NCI-H2227 treated with DMSO at 0.1 percent for 48 hours (cell line): ENCODE measurements at regions not wholly inside any gene's neighbourhood (a gene's known extent, or its start where the extent isn't known, plus 50 kb on each side); places are given as distances from the start of the nearest gene placed in this dataset.

Source experiments
- DNase-seq: peaks from one replicate; lab custom pipeline; 2025; lab: John Stamatoyannopoulos, UW

DNA sequence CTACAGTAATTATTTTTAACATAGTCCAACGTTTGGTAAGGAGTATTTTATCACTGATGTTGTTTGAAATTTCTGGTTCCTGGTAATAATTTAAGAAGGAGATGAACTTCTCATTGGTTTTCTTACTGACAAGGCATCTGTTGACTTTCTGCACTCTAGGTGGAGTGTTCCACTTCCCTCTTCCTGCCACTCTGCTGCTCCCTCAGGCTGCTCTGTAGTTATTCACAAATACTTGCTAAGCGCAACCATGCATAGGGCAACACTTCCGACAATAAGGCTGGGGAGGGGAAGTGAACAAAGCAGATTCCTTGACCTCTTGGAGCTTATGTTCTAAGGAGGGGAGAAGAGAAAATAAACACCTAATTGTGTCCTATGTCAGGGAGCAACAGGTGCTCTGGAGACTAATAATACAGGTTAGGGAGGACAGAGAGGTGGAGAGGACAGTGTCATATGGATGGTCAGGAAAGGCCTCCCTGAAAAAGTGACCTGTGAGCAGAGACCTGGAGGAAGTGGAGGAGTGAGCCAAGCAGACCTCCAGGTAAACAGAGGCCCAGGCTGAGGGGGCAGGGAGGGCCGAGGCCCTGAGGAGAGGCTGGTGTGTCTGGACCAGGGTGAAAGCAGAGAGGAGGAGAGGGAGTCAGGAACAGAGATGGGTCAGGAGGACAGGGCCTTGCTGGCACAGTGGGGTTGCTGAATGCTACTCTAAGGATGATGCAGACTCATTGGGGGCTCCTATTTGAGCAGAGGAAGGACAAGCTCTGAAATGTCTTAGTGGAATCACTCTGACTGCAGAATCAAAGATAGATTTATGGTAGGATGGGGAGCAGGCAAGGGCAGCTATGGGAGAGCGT is 134.8 kb upstream of the SLC24A3 start:
- DNase-seq: no peak

DNA sequence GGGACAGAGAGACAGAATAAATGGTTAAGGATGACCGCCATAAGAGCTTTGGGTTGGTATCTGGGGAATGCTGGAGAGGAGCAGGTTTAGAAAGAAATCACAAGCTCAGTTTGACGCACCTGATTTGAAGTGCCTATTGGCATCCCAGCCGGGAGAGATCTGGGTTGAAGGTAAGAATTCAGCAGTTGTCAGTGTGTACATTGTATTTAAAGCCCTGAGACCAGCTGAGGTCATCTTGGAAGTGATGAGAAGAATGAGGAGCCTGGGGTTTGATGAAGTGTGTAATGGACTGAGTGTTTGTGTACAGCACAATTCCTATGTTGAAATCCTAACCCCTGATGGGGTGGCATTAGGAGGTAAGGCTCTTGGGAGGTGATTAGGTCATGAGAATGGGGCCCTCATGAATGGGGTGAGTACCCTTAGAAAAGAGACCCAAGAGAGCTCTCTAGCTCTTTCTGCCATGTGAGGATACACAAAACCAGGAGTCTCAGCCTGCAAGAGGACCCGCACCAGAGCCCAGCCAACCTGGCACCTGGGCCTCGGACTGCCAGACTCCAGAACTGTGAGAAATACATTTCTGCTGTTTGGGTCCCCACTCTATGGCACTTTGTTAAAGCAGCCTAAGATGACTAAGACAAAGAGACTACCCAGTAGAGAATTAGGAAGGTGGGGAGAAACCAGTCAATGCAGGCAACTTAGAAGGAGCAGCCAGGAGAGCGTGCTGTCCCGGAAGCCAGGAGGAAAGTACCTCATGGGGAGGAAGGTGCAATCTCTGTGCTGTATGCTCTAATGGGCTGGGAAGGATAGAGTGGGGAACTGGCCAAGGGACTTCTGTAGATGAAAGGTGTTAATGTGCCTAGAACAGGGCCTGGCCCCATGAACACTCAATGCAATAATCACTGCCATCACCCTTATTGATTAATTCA is 133.7 kb upstream of the SLC24A3 start:
- DNase-seq: no peak

DNA sequence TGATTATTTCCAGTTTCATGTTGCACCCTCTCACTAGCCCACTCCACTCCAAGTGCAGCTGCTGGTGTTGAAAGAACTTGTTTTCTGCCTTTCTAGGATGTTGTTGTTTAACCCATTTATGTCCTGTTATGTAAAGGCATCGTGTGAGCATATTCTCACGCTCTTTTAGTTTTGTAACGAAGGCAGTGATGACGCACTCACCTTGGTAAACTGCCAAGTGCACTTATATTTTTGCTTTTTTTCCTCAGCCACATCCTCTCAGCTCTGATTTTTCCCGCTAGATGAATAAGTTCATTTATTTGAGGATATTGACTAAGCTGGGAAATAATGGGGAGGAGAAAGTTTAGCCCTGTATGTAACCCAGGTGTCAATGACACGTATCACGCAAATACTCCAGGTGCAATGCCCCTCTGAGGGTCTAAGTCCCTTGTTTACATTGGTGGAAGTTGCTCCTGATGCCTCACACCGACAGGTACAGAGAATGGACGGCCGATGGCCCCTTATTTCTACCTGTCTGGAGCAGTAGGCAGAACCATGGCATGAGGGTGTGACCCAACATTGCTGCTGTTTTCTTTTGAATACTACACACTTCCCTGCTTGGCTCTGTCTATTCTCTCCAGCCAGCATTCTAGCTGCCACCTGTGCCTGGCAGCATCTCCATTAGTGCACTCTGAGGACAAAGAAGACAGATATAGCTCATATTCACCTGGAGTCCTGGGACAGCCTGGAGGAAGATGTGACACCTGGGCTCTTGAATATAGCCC is 132.7 kb upstream of the SLC24A3 start:
- no peak for DNase-seq

DNA sequence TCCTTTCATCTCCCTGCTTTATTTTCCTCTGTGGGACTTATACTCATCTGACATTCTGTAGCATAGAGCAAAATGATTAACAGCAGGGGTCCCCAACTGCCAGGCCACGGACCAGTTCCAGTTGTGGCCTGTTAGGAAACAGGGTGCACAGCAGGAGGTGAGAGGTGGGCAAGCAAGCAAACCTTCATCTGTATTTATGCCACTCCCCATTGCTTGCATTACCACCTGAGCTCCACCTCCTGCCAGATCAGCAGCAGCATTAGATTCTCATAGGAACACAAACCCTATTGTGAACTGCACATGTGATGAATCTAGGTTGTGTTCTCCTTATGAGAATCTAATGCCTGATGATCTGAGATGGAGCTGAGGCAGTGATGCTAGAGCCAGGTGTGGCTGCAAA is 130.5 kb upstream of the SLC24A3 start:
- DNase-seq: no peak

DNA sequence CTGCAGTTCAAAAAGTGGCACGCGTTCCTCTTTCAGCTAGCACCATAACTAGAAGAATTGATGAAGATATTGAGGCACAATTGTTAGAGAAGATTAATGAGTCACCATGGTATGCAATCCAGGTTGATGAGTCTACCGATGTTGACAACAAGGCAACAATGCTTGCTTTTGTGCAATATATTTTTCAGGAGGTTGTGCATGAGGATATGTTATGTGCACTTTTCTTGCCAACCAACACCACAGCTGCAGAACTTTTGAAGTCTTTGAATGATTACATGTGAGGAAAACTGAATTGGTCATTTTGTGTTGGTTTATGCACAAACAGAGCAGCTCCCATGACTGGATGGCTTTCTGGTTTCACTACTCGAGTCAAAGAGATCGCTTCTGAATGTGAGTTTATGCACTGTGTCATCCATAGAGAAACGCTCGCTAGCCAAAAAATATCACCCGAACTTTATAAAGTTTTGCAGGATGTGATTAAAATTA is 129.3 kb upstream of the SLC24A3 start:
- DNase-seq: no peak

DNA sequence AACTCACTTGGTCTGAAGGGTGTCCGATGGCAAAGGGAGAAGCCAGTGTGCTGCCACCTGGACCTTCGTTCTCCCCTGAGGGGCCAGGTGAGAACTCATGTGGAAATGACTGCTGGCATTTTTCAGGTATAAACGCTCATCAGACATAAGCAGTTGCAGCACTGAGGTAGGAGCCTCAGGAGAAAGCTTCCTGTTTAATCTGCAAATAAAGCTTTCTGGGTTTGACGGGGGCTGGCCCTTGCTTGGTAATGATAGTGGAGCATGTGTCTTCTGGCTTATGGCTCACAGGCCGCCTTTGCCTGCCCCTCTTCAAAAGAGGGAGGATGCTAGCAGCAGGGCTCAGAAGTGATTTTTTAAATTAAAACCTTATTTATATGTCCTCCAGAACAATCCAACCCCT is 122.1 kb upstream of the SLC24A3 start:
- no peak for DNase-seq

DNA sequence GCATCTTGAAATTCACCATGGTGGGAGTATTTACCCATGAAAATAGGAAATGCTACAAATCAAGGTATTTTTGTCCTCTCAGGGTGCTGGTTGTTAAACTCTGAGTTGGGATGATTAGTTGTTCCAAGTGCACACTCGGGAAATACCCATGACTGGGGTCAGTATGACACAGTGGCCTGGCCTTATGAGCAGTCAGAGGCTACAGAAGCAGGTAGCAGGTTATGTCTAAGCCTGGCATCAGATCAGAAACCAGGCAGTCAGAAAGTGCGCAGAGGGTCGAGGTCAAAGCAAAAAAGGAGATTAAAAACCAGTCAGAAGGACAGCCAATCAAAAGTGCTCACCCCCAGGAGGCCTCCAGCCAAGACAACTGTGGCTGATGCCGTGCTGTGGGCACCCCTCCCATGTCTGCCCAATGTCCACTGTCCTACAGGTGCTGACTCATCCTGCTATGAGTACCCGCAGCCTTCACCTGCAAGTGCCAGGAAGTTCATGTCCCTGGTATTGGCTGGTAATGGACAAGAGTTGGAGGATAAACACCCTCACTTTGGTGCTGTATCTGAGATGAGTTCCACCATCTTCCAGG is 117.4 kb upstream of the SLC24A3 start:
- no peak for DNase-seq

DNA sequence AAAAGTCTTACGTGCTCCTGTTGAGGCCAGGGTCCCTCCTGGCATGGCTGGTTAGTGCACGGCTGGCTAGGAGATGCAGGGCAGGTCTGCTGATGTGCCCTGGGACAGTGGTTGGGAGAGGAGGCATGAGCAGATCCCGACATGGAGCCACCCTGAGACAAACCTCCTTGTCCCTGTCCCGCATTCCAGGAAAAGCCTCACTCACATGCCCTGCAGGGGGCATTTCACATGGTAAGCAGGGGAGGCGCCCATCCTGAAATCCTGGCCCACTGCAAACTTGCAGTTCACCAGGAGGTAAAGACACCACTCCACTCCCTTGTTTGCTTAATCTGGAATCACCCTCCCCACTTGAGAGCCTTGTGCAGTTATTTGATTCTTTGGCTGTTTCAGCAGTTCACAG is 116.7 kb upstream of the SLC24A3 start:
- DNase-seq: no peak

DNA sequence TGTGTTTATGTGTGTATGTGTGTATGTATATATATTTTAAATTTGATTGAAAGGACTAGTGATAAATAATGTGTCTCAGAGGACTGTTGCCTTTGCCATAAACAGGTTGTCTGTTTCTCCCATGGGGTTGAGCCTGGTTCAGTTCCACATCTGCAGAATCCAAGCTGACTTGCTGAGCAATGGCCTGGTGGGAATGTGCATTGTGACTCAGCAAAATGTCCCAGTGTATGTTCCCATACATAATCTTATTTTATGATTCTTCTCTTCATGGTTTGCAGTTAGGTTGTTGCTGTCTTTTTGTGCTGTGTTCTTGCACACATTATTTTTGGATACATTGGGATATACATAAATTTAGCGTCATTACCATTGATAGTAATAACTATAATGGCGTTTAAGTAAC is 115.6 kb upstream of the SLC24A3 start:
- DNase-seq: no peak

DNA sequence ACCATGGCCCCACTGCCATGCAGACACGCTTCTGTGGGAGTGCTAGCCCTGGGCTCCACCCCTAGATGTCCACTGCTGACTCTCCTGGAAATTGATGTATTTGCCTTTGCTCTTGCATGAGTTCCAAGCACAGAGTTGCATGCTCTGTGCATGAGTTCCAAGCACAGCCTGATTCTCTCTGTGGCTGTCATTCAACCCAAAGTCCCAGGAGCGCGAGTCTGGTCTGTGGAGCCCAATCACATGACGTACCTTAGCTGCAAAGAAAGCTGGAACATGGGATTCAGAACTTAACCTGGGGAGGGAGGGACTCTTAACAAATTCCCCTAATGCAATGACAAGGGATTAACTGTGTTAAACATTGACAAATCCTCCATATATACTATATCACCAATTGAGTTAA is 114.3 kb upstream of the SLC24A3 start:
- DNase-seq: no peak

DNA sequence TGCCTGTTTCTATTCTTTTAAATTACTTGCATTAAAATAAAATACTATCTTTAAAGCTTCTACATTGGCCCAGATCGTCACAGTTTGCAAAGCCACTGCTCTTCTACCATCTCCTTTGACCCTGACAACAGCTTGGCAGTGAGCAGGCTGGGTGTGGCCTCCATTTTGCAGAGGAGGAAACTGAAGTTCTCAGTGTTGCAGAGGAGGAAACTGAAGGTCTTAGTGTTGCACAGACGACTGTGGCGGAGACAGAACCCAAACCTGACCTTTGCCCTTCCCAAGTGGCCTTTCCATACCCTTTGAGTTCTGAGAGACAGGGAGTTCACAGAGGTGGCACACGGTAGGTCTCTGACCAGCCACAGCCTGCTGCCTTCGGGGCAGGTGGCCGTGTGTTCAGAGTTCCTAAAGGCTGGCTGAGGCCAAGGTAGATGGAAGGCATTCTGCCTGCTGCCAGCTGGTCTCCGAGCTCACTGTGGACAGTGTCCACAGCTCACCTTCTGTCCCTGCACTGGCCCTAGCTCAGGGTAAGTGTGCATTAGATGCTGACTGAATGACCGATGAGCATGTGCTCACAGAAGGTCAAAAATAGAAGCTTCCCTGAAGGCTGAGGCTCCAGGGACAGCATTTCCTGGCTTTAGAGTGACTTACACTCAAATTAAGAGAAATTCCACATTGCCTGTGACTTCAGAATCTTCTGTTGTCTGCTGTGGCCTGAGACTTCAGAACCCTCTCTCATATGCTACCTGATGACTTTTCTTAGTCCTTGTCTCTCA is 113.5 kb upstream of the SLC24A3 start:
- no peak for DNase-seq

DNA sequence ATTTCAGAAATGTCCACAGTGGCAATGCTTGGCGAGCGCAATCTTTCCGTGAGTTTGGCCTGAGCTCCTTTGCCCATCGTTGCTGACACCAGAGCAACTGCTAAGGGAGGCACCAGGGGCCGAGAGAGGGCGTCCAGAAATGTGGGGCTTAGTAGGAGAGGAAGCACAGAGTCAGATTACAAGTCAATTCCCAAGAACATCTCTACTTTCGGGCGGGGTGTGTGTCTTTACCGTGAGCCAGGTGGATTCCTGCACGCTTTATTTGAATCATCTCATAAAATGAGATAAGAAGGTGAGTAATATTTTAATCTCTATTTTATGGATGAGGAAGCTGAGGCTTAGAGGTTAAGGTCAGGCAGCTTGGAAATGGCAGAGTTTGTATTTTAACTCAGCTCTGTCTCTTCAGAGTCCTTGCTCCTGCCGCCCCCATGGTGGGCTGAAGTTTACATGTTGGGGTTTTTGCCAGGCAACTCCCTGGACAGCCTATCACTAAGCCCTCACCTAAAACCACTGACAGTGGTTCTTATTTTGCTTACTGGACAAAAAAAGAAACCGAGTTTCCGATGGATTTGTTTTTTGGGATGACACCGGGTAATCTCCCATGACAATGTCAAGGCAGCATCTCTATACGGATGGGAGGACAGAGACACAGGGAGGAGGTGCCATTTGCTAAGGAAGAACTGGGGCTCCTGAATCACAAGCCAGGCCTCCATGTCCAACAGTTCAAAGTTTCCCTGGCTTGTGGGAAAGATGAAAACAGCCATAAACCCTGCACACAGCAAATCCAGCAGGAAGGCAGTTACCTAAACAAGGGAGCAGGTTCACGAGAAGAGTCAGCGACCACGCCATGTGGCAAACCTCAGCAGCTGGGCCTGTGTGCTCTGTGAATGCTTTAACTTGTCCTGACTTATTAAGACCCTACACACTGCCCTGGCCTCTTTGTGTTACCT is 112.6 kb upstream of the SLC24A3 start:
- DNase-seq: no peak

DNA sequence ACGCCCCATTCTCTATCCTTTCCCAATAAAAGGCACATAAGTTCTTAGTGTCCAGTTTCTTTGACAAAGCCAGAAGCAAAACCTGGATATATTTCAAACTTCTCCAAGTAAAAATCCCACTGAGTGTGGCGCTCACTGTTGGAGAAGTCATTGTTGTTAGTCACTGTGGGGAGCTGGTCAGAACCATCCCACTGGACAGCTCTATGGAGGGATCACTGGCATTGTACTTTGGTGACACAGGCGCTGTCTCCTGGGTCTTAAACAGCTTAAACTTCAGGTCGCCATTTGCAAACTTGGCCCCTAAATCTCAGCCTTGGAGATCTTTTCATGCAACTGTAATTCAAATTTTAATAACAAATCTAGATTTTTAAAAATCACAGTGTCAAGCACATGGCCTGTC is 111.5 kb upstream of the SLC24A3 start:
- no peak for DNase-seq

DNA sequence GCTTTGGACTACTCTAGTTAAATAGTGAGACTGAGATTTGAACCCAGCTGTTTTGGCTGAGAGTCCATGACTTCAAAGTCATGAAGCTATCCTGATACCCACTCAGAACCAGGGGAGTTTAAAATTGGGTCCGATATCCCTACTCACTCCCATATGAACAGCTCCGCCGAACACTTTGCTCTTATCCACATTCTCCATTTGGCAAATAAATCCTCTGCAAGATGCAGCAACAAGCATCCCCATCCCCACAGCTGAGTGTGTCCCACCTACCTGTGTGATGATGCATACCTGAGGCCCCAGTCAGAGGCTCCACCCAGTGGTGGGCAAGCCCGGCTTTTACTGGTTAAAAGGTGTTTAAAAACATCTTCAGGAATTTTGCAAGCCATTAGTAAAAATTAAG is 108.3 kb upstream of the SLC24A3 start:
- no peak for DNase-seq

DNA sequence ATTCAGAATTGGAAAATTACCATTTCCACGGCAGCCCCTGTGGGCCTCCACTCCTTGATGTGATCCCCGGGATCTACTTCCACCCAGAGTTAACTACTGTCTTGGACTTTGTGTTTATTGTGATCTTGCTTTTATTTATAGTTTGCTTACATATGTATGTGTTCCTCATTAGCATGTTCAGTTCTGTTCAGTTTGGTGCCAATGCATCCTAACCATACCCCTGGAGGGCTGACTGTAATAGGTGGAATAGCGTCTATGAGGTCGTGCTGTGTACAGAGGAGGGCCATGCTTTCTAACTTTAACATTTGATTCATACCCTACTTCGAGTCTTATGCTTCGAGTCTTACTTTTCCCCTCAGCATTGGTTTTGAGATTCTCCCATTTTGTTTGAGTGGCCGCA is 104.3 kb upstream of the SLC24A3 start:
- no peak for DNase-seq

DNA sequence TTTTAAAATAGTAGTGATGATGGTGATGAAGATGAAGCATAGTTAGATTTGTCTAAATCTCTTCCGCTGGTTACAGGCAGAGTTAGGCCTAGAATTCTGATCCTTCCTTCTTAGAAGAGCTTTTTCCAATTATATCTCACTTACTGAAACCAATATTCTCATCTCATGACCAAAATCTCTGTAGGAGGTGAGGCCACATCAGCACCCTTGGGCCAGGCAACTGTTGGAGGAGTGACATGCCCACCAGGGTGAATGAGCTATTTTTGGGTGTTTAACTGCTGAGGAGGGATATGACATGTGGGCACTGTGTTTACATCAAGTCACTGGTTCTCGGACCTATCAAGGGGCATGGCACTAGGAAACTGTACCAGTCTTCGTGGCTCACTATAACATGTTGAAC is 102.2 kb upstream of the SLC24A3 start:
- no peak for DNase-seq

DNA sequence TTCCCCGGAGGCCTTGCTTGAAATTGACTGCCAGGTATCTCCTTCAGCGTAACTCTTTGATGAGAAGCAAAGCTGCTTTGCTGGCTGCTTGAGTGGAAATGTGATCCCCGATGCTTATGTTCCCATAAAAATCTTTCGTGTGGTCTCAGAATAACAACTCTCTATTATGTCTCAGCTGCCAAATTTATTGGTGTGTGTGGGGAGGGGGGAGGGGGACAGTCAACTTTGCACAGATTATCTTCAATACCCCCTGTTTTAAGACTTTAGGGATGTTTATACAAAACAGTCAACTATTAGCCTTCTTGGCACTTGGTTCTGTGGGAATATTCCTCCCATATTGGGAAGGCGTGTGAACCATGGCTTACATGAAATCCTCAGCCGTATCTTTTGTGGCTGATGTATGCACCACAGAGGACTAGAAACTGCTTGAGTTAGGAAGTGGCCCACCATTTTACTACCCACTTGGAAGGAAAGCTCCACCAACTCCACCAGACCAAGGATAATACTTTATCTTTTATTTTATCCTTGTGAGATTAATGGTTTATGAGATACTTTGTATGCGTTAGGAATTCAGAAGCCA is 101.5 kb upstream of the SLC24A3 start:
- DNase-seq: no peak

DNA sequence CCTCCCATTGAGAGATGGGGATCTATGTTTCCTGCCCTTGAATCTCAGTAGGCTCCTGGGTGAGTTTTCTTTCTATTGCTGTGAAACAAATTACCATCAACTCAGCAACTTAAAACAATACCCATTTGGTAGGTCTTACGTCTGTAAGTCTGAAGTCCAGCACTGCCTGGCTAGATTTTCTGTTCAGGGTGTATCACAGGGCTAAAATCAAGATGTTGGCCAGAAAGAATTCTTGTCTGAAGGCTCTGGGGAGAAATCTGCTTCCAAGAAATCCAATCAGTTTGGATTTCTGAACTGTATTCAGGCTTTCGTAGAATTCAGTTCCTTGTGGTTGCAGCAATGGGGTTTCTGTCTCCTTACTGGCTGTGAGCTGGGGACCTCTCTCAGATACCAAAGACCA is 99.6 kb upstream of the SLC24A3 start:
- DNase-seq: no peak

DNA sequence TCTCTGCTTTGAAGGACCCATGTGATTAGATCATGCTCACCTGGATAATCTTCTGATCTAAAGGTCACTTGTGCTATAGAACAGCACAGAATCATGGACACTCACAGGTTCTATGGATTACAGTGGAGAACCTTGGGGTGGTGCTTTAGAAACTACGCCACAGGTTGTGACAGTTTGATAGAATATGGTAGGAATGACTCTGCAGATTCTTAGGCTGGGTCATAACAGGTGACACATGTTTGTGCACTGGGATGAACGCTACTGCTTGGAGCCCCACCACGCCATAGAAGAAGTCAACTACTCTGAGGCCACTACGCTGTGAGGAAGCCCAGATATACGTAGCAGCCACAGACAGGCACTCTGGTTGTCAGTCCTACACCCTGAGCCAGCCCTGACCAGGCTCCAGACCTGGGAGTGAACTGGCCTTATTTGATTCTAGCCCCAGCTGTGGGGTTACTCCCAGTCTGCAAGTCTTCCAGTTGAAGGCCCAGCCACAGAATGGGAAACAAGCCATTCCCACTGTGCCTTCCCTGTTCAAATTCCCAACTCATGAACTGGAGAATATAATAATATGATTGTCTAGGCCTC is 99.0 kb upstream of the SLC24A3 start:
- DNase-seq: no peak
